ENCODE measurements at regions not wholly inside any gene's neighbourhood (a gene's known extent, or its start where the extent isn't known, plus 50 kb on each side); places are given as distances from the start of the nearest gene placed in this dataset.

GRCh38 chr14:106422066-106422465 lies 895.7 kb downstream of the TMEM121 start:
- no peak for TF ChIP-seq POLR2AphosphoS5 (IDR thresholded peaks at IDR 0.05; ENCODE audit: low read depth, low read length)
- TF ChIP-seq SPI1 (IDR thresholded peaks at IDR 0.05; ENCODE audit: low read depth, low read length), result no peak
- TF ChIP-seq POLR2A (IDR thresholded peaks at IDR 0.05; ENCODE audit: low read depth, low read length), result no peak
- TF ChIP-seq TAF1 (IDR thresholded peaks at IDR 0.05; ENCODE audit: low read depth, low read length), result no peak
- TF ChIP-seq POU2F2 (IDR thresholded peaks at IDR 0.05; ENCODE audit: low read depth, low read length), result no peak
